ENCODE measurements at regions not wholly inside any gene's neighbourhood (a gene's known extent, or its start where the extent isn't known, plus 50 kb on each side); places are given as distances from the start of the nearest gene placed in this dataset.

GRCh38 chr4:108466936-108467902, 153.2 kb upstream of the RPL34 start:
- Histone ChIP-seq H3K4me3 (no peak overlapping the region), H3K36me3 (no peaks in the 10 kb centered on the region), H3K9me3 (no peaks in the 10 kb centered on the region), H3K9ac (ENCODE audit: low read depth in 2 of 2, low read length in 2 of 2) (no peak overlapping the region), H3K4me1 (no peaks in the 10 kb centered on the region), H3K27me3 (no peaks in the 10 kb centered on the region), H3K27ac (no peak overlapping the region)
- DNase-seq = no peak
- intact Hi-C loops (cut with DNase I) = no loop called here
- no peak for TF ChIP-seq CTCF (IDR thresholded peaks at IDR 0.05)

- Histone ChIP-seq H3K9ac (ENCODE audit: low read depth in 2 of 2, low read length in 2 of 2) (no peak overlapping the region), H3K4me1 (no peaks in the 10 kb centered on the region), H3K9me3 (no peaks in the 10 kb centered on the region), H3K27ac (no peak overlapping the region), H3K36me3 (no peaks in the 10 kb centered on the region), H3K4me3 (no peak overlapping the region), H3K27me3 (no peaks in the 10 kb centered on the region)
- no peak for DNase-seq
- intact Hi-C loops (cut with DNase I) = no loop called here
- TF ChIP-seq CTCF (IDR thresholded peaks at IDR 0.05) = no peak
These were observed 154.4 kb upstream of the RPL34 start for GRCh38 chr4:108465886-108466500.

GRCh38 chr4:108458681-108459080, 161.7 kb upstream of the RPL34 start:
- no peak overlapping the region for H3K4me3 ChIP-seq
- no peak for DNase-seq
- no peaks in the 10 kb centered on the region for H3K36me3 ChIP-seq
- no peak for TF ChIP-seq CTCF (IDR thresholded peaks at IDR 0.05)
- H3K27me3 ChIP-seq = no peaks in the 10 kb centered on the region
- H3K9me3 ChIP-seq = no peaks in the 10 kb centered on the region
- H3K4me1 ChIP-seq = no peaks in the 10 kb centered on the region
- H3K9ac ChIP-seq (ENCODE audit: low read depth in 2 of 2, low read length in 2 of 2) = no peak overlapping the region
- intact Hi-C loops (cut with DNase I) = no loop called here
- H3K27ac ChIP-seq = no peak overlapping the region

- intact Hi-C loops (cut with DNase I) = no loop called here
- DNase-seq = no peak
- no peak overlapping the region for H3K4me3 ChIP-seq
- no peaks in the 10 kb centered on the region for H3K4me1 ChIP-seq
- no peaks in the 10 kb centered on the region for H3K9me3 ChIP-seq
- H3K36me3 ChIP-seq = no peaks in the 10 kb centered on the region
- no peaks in the 10 kb centered on the region for H3K27me3 ChIP-seq
- H3K9ac ChIP-seq (ENCODE audit: low read depth in 2 of 2, low read length in 2 of 2) = no peak overlapping the region
- H3K27ac ChIP-seq = no peak overlapping the region
- no peak for TF ChIP-seq CTCF (IDR thresholded peaks at IDR 0.05)
These were observed 166.1 kb upstream of the RPL34 start for GRCh38 chr4:108454227-108454626.

- Histone ChIP-seq H3K27me3 (no peaks in the 10 kb centered on the region), H3K4me1 (no peaks in the 10 kb centered on the region), H3K36me3 (no peaks in the 10 kb centered on the region), H3K9me3 (no peaks in the 10 kb centered on the region), H3K9ac (ENCODE audit: low read depth in 2 of 2, low read length in 2 of 2) (no peak overlapping the region), H3K27ac (no peak overlapping the region), H3K4me3 (no peak overlapping the region)
- intact Hi-C loops (cut with DNase I) = no loop called here
- DNase-seq = no peak
- TF ChIP-seq CTCF (IDR thresholded peaks at IDR 0.05) = no peak
These were observed 167.0 kb upstream of the RPL34 start for GRCh38 chr4:108453366-108453765.

Data from colonic mucosa (tissue), 4 donors.